OCI-LY3 (cell line): ENCODE measurements at regions not wholly inside any gene's neighbourhood (a gene's known extent, or its start where the extent isn't known, plus 50 kb on each side); places are given as distances from the start of the nearest gene placed in this dataset.

Experiments
- EZH2phosphoT487 ChIP-seq: fragments of 200-600 bp; shearing (Covaris generic); IDR thresholded peaks from 2 replicates; pipeline ENCODE4 v1.6.1; 2018; ENCODE audit warnings: antibody characterized with exemption, mixed run types, low read depth
- TF ChIP-seq, protein P1 (sequence below): fragments of 200-600, 300-600 bp; sonication (generic); IDR thresholded peaks from 2 replicates; pipeline ENCODE4 v1.5.1; 2014; ENCODE audit warnings: antibody characterized with exemption, low read length, low read depth

DNA sequence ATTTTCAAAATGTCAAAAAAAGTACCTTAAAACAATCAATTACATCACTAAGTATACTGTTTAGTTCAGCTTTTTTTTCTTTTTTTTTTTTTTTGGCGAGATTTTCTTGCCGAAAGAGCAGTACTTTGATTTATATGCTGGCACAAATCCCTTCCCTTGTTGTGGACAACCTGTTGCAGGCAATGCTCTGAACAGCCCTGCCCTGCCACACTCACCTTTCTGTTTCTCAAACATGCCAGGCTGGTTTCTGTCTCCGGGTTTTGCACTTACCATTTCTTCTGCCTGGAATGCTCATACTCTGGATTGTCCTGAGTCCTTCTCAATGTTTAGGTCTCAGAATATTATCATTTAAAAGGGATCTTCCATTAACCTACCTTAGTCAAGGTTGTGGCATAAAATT lies 80.4 kb upstream of the JAZF1 start:
- no peak for TF ChIP-seq EZH2phosphoT487
- TF ChIP-seq, protein P1, sequence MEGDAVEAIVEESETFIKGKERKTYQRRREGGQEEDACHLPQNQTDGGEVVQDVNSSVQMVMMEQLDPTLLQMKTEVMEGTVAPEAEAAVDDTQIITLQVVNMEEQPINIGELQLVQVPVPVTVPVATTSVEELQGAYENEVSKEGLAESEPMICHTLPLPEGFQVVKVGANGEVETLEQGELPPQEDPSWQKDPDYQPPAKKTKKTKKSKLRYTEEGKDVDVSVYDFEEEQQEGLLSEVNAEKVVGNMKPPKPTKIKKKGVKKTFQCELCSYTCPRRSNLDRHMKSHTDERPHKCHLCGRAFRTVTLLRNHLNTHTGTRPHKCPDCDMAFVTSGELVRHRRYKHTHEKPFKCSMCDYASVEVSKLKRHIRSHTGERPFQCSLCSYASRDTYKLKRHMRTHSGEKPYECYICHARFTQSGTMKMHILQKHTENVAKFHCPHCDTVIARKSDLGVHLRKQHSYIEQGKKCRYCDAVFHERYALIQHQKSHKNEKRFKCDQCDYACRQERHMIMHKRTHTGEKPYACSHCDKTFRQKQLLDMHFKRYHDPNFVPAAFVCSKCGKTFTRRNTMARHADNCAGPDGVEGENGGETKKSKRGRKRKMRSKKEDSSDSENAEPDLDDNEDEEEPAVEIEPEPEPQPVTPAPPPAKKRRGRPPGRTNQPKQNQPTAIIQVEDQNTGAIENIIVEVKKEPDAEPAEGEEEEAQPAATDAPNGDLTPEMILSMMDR: no peak
